ENCODE measurements at regions not wholly inside any gene's neighbourhood (a gene's known extent, or its start where the extent isn't known, plus 50 kb on each side); places are given as distances from the start of the nearest gene placed in this dataset.

DNA sequence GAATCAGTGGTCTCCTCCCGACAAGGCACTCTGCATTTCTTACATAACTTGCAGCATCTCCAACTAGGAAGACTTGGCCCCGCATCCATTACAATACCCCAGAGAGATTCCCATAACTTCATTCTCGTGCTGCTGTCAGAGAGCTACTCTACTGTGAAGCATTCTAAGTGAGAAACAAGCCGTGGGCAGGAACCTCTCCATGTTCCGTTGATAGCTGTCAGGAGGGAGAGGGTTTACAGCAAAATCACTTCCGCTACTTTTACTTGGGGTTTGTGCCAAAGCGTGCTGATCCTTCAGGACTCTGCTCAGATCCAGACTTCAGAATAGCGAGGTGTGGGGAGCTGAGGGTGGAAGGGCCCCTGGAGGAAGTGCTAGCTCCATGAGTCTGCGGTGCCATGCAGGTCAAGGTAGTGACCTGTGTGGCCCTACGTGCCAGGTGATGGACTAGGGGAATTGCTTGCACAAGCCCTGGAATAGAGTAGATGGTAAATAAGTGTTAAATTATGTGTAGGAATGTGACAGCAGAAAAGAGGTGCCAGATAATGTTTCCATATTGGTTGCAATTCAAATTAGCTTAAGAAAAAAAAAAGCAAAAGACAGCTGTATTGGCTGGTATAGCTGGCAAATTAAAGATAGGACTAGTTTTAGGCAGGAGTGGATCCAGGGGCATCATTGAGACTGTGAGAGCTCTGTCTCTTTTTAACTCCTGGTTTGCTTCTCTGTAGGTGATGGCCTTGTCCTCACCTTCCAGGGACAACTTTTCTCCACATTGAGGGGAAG, 358.5 kb upstream of the ERCC4 start:
- ATAC-seq (no peak), DNase-seq (ENCODE audit: low spot score) (no peak), FAIRE-seq (no peak)
- H2AFZ ChIP-seq (ENCODE audit: low read length) = no peak overlapping the region
- ChIA-PET CTCF (ENCODE audit: low intra/inter-chr PET ratio, low total read pairs) (no interaction called here), POLR2A (no interaction called here)
- 0 out of 5 replicates have a peak, but pooled peaks cover 0 to 4% of the 10 kb centered on the region in 2 experiments for H3K27me3 ChIP-seq (ENCODE audit: control insufficient read depth in 1 of 2, insufficient read depth in 2 of 2, low read length in 2 of 2)
- H3K27ac ChIP-seq (ENCODE audit: extremely low read length, insufficient read depth, low read length) = no peak overlapping the region
- intact Hi-C loops (cut with micrococcal nuclease; ENCODE audit: unreplicated experiment) = no loop called here
- no peaks in the 10 kb centered on the region for H4K20me1 ChIP-seq (ENCODE audit: insufficient read depth, low read length)
- H3K4me1 ChIP-seq (ENCODE audit: insufficient read depth, low read length) = no peaks in the 10 kb centered on the region
- 39% methylated on average over 10 of the region's 10 CpGs for WGBS (ENCODE audit: low lambda C conversion rate)
- TF ChIP-seq, protein P1, sequence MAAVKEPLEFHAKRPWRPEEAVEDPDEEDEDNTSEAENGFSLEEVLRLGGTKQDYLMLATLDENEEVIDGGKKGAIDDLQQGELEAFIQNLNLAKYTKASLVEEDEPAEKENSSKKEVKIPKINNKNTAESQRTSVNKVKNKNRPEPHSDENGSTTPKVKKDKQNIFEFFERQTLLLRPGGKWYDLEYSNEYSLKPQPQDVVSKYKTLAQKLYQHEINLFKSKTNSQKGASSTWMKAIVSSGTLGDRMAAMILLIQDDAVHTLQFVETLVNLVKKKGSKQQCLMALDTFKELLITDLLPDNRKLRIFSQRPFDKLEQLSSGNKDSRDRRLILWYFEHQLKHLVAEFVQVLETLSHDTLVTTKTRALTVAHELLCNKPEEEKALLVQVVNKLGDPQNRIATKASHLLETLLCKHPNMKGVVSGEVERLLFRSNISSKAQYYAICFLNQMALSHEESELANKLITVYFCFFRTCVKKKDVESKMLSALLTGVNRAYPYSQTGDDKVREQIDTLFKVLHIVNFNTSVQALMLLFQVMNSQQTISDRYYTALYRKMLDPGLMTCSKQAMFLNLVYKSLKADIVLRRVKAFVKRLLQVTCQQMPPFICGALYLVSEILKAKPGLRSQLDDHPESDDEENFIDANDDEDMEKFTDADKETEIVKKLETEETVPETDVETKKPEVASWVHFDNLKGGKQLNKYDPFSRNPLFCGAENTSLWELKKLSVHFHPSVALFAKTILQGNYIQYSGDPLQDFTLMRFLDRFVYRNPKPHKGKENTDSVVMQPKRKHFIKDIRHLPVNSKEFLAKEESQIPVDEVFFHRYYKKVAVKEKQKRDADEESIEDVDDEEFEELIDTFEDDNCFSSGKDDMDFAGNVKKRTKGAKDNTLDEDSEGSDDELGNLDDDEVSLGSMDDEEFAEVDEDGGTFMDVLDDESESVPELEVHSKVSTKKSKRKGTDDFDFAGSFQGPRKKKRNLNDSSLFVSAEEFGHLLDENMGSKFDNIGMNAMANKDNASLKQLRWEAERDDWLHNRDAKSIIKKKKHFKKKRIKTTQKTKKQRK (IDR thresholded peaks at IDR 0.05; ENCODE audit: low read length) = no peak
- no peaks in the 10 kb centered on the region for H3K79me2 ChIP-seq (ENCODE audit: insufficient read depth, low read length)
- H3K4me2 ChIP-seq (ENCODE audit: low read depth, low read length) = no peak overlapping the region
- no peaks in the 10 kb centered on the region for H3K36me3 ChIP-seq (replicated peaks in 1 of 2; ENCODE audit: control insufficient read depth in 1 of 2, insufficient read depth in 2 of 2, low read length in 2 of 2)
- no peaks in the 10 kb centered on the region for H3K9me3 ChIP-seq (ENCODE audit: low read length)
- no TSS peak for BruUV-seq (replicated peaks)
- in situ Hi-C loops (cut with HindIII; ENCODE audit: extremely low pct_ligation_motif_present, low pct_unique_long_range_greater_than_20kb) = no loop called here
- H3K4me3 ChIP-seq (replicated peaks in 1 of 3; ENCODE audit: insufficient read depth in 1 of 3, low read depth in 2 of 3, low read length in 3 of 3) = no peak overlapping the region
- H3K9ac ChIP-seq (ENCODE audit: insufficient read depth, low read depth, low read length) = no peak overlapping the region

DNA sequence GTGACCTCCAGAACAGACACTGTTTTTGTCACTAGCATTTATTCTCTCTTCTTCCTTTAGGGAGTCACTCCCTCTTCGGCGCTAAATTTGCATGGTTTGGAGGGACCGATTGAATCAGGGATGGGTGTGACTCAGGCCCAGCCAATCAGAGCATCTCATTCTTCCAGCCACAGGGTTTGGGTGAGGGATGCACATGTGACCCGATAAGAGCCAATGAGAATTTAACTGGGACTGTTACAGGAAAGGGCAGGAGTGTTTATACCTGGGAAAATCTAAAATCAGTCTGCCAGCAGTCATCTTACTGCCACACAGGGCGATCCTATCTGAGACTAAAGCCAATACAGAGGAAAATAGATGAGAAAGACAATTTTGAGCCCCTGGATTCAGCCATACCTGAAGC, 351.2 kb upstream of the ERCC4 start:
- ATAC-seq (no peak), FAIRE-seq (no peak), DNase-seq (ENCODE audit: low spot score) (no peak)
- Histone ChIP-seq H4K20me1 (ENCODE audit: insufficient read depth, low read length) (no peaks in the 10 kb centered on the region), H3K4me1 (ENCODE audit: insufficient read depth, low read length) (no peaks in the 10 kb centered on the region), H3K9ac (ENCODE audit: insufficient read depth, low read depth, low read length) (no peak overlapping the region), H3K9me3 (ENCODE audit: low read length) (no peaks in the 10 kb centered on the region), H2AFZ (ENCODE audit: low read length) (no peak overlapping the region), H3K4me2 (ENCODE audit: low read depth, low read length) (no peak overlapping the region), H3K79me2 (ENCODE audit: insufficient read depth, low read length) (no peaks in the 10 kb centered on the region), H3K36me3 (replicated peaks in 1 of 2; ENCODE audit: control insufficient read depth in 1 of 2, insufficient read depth in 2 of 2, low read length in 2 of 2) (no peaks in the 10 kb centered on the region), H3K27me3 (ENCODE audit: control insufficient read depth in 1 of 2, insufficient read depth in 2 of 2, low read length in 2 of 2) (no peaks in the 10 kb centered on the region; a peak in 1 of 5 replicates), H3K27ac (ENCODE audit: extremely low read length, insufficient read depth, low read length) (no peak overlapping the region), H3K4me3 (replicated peaks in 1 of 3; ENCODE audit: insufficient read depth in 1 of 3, low read depth in 2 of 3, low read length in 3 of 3) (no peak overlapping the region)
- no TSS peak for BruUV-seq (replicated peaks)
- WGBS (ENCODE audit: low lambda C conversion rate) = 48% methylated on average over 5 of the region's 5 CpGs
- POLR2A ChIA-PET = no interaction called here
- in situ Hi-C loops (cut with HindIII; ENCODE audit: extremely low pct_ligation_motif_present, low pct_unique_long_range_greater_than_20kb) = no loop called here
- intact Hi-C loops (cut with micrococcal nuclease; ENCODE audit: unreplicated experiment) = no loop called here
- no peak for TF ChIP-seq THAP11 (CRISPR knock-in tag; IDR thresholded peaks at IDR 0.05)
- TF ChIP-seq, protein P2, sequence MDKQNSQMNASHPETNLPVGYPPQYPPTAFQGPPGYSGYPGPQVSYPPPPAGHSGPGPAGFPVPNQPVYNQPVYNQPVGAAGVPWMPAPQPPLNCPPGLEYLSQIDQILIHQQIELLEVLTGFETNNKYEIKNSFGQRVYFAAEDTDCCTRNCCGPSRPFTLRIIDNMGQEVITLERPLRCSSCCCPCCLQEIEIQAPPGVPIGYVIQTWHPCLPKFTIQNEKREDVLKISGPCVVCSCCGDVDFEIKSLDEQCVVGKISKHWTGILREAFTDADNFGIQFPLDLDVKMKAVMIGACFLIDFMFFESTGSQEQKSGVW (CRISPR knock-in tag; IDR thresholded peaks at IDR 0.05; ENCODE audit: borderline replicate concordance) = no peak
- TF ChIP-seq STAG1 (CRISPR knock-in tag; IDR thresholded peaks at IDR 0.05) = no peak
- no peak for TF ChIP-seq ZZZ3 (CRISPR knock-in tag; IDR thresholded peaks at IDR 0.05; ENCODE audit: borderline replicate concordance)
- no peak for TF ChIP-seq ZBTB21 (CRISPR knock-in tag; IDR thresholded peaks at IDR 0.05)
- TF ChIP-seq MBNL3 (CRISPR knock-in tag; conservative IDR thresholded peaks at IDR 0.05) = no peak
- no peak for TF ChIP-seq HES4 (CRISPR knock-in tag; IDR thresholded peaks at IDR 0.05; ENCODE audit: borderline replicate concordance)
- TF ChIP-seq ZNF572 (CRISPR knock-in tag; IDR thresholded peaks at IDR 0.05) = no peak
- TF ChIP-seq CREB3 (CRISPR knock-in tag; IDR thresholded peaks at IDR 0.05) = no peak
- TF ChIP-seq HOXA9 (CRISPR knock-in tag; IDR thresholded peaks at IDR 0.05; ENCODE audit: borderline replicate concordance) = no peak
- CTCF ChIA-PET (ENCODE audit: low intra/inter-chr PET ratio, low total read pairs) = no interaction called here
